Caco-2 (cell line): ENCODE measurements at regions not wholly inside any gene's neighbourhood (a gene's known extent, or its start where the extent isn't known, plus 50 kb on each side); places are given as distances from the start of the nearest gene placed in this dataset.
"Not testable (repeated sequence)": the region's sequence is repeated elsewhere in the genome, so short reads cannot be mapped to it uniquely, and the experiment has no call there.

ENCODE experiments used
- BruUV-seq: library from RNA; stranded (reverse); fragments of 400-500 nt; replicated peaks from 2 replicates; lab custom pipeline; 2021; lab: Mats Ljungman, UMichigan
- CTCF ChIA-PET: fragments of 300-600 bp; sonication (Branson Sonifier 250); formaldehyde crosslinking; loops from one replicate; lab custom pipeline; 2022; ENCODE audit warnings: antibody characterized with exemption; lab: Charles Lee
- POLR2A ChIA-PET: fragments of 300-600 bp; sonication (Branson Sonifier 250); formaldehyde crosslinking; loops from one replicate; lab custom pipeline; 2022; ENCODE audit warnings: antibody characterized with exemption; lab: Charles Lee
- DNase-seq, 2 experiments: peaks; one replicate each; pipeline versions ENCODE4 v3.0.0 to v3.0.0-alpha.2; 2020 to 2022
- H3K27me3 ChIP-seq: replicated peaks from 2 replicates; pipeline ENCODE4 v1.6.0; 2011; ENCODE audit warnings: low read length; ENCODE audit not compliant: control insufficient read depth, insufficient read depth
- H3K36me3 ChIP-seq: 2 replicates; pipeline ENCODE4 v1.5.1; 2011; ENCODE audit warnings: low read length; ENCODE audit not compliant: control insufficient read depth, insufficient read depth
- H3K4me1 ChIP-seq: fragments of 250-450 bp; sonication (Bioruptor Pico); 2 replicates; pipeline ENCODE4 v1.5.1; 2020; ENCODE audit warnings: mild to moderate bottlenecking
- H3K4me3 ChIP-seq: 2 replicates; pipeline ENCODE4 v1.5.1; 2011; ENCODE audit warnings: low read depth, mild to moderate bottlenecking, control low read depth, low read length
- H3K9me3 ChIP-seq: fragments of 250-450 bp; sonication (Bioruptor Pico); 2 replicates; pipeline ENCODE4 v1.5.1; 2020; ENCODE audit warnings: mild to moderate bottlenecking, moderate library complexity
- H3K27ac Mint-ChIP-seq: one replicate; pipeline ENCODE4 v1.8.0; 2022; ENCODE audit warnings: mixed read lengths; ENCODE audit not compliant: unreplicated experiment
- H3K27me3 Mint-ChIP-seq: one replicate; pipeline ENCODE4 v1.8.0; 2022; ENCODE audit warnings: mixed read lengths; ENCODE audit not compliant: insufficient read depth, unreplicated experiment
- H3K36me3 Mint-ChIP-seq: one replicate; pipeline ENCODE4 v1.8.0; 2022; ENCODE audit warnings: mild to moderate bottlenecking, mixed read lengths; ENCODE audit not compliant: insufficient read depth, unreplicated experiment
- H3K4me1 Mint-ChIP-seq: one replicate; pipeline ENCODE4 v1.8.0; 2022; ENCODE audit warnings: low read depth, mixed read lengths; ENCODE audit not compliant: unreplicated experiment
- H3K4me3 Mint-ChIP-seq: one replicate; pipeline ENCODE4 v1.8.0; 2022; ENCODE audit warnings: mild to moderate bottlenecking, moderate library complexity, mixed read lengths; ENCODE audit not compliant: unreplicated experiment
- H3K9me3 Mint-ChIP-seq: one replicate; pipeline ENCODE4 v1.8.0; 2022; ENCODE audit warnings: mixed read lengths; ENCODE audit not compliant: unreplicated experiment
- intact Hi-C: fragments of 100-400 bp; cut with micrococcal nuclease; formaldehyde crosslinking; loops from one replicate; pipeline ENCODE4 v1.10.0; 2022; ENCODE audit not compliant: unreplicated experiment
- TF ChIP-seq, protein P1 (sequence below), 2 experiments: fragments of 200-600 bp in 1 of 2; IDR thresholded peaks; 1 replicate in 1 of 2; 2 replicates in 1 of 2; pipeline versions ENCODE4 v1.5.1 to v1.8.0; 2011 to 2022; ENCODE audit warnings: antibody characterized with exemption in 1 of 2, control low read depth in 1 of 2, inconsistent platforms in 1 of 2, low read depth in 1 of 2, low read length in 1 of 2, mild to moderate bottlenecking in 1 of 2, moderate library complexity in 1 of 2; ENCODE audit not compliant: insufficient read depth in 1 of 2, severe bottlenecking in 1 of 2, unreplicated experiment in 1 of 2

DNA sequence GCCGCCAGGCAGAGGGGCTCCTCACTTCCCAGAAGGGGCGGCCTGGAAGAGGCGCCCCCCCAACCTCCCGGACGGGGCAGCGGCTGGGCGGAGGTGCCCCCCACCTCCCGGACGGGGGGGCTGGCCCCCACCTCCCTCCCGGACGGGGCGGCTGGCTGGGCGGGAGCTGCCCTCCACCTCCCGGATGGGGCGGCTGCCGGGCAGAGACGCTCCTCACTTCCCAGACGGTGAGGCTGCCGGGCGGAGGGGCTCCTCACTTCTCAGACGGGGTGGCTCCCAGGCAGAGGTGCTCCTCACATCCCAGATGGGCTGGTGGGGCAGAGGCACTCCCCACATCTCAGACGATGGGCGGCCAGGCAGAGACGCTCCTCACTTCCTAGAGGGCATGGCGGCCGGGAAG is 389.7 kb upstream of the EYS start:
- ChIA-PET POLR2A (no interaction called here), CTCF (no interaction called here)
- Histone ChIP-seq H3K27me3 (no peaks in the 10 kb centered on the region), H3K4me1 (no peaks in the 10 kb centered on the region), H3K36me3 (no peaks in the 10 kb centered on the region), H3K4me3 (no peak overlapping the region), H3K9me3 (no peaks in the 10 kb centered on the region)
- intact Hi-C loops: no loop called here
- TF ChIP-seq, protein P1, sequence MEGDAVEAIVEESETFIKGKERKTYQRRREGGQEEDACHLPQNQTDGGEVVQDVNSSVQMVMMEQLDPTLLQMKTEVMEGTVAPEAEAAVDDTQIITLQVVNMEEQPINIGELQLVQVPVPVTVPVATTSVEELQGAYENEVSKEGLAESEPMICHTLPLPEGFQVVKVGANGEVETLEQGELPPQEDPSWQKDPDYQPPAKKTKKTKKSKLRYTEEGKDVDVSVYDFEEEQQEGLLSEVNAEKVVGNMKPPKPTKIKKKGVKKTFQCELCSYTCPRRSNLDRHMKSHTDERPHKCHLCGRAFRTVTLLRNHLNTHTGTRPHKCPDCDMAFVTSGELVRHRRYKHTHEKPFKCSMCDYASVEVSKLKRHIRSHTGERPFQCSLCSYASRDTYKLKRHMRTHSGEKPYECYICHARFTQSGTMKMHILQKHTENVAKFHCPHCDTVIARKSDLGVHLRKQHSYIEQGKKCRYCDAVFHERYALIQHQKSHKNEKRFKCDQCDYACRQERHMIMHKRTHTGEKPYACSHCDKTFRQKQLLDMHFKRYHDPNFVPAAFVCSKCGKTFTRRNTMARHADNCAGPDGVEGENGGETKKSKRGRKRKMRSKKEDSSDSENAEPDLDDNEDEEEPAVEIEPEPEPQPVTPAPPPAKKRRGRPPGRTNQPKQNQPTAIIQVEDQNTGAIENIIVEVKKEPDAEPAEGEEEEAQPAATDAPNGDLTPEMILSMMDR (IDR thresholded peaks at IDR 0.05; ENCODE audit: insufficient read depth in 1 of 2, low read depth in 1 of 2, low read length in 1 of 2, severe bottlenecking in 1 of 2, unreplicated experiment in 1 of 2): no peak
- no TSS peak for BruUV-seq
- H3K36me3 Mint-ChIP-seq: no peaks in the 10 kb centered on the region
- H3K4me3 Mint-ChIP-seq: no peak overlapping the region
- DNase-seq: no peak
- no peak overlapping the region for H3K27ac Mint-ChIP-seq
- H3K4me1 Mint-ChIP-seq: no peaks in the 10 kb centered on the region
- no peaks in the 10 kb centered on the region for H3K27me3 Mint-ChIP-seq
- H3K9me3 Mint-ChIP-seq: no peaks in the 10 kb centered on the region

DNA sequence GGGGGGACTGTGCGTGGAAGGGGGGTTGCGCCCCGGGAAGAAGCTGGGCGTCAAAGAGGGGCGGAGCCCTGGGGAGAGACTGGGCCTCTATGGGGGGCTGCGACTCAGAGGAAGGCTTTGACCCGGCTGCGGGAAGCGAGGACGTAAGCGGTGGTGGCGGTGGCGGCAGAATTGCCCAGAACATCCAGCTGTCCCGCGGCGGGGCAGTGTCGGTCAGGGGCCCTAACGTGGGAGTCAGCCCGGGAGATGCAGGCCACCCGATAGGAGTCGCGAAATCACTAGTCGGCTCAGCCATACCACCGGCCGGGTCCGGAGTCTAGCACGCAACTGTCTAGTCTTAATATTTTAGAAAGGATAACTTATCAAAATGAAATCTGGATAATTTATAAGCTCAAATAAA is 387.6 kb upstream of the EYS start:
- intact Hi-C loops: no loop called here
- H3K4me3 Mint-ChIP-seq: no peak overlapping the region
- no peaks in the 10 kb centered on the region for H3K36me3 Mint-ChIP-seq
- H3K4me3 ChIP-seq: no peak overlapping the region
- H3K4me1 Mint-ChIP-seq: no peaks in the 10 kb centered on the region
- no peaks in the 10 kb centered on the region for H3K27me3 Mint-ChIP-seq
- DNase-seq: no peak
- no peaks in the 10 kb centered on the region for H3K36me3 ChIP-seq
- no peaks in the 10 kb centered on the region for H3K9me3 ChIP-seq
- BruUV-seq: no TSS peak
- CTCF ChIA-PET: no interaction called here
- POLR2A ChIA-PET: no interaction called here
- no peaks in the 10 kb centered on the region for H3K4me1 ChIP-seq
- TF ChIP-seq, protein P1 (IDR thresholded peaks at IDR 0.05; ENCODE audit: insufficient read depth in 1 of 2, low read depth in 1 of 2, low read length in 1 of 2, severe bottlenecking in 1 of 2, unreplicated experiment in 1 of 2): no peak
- H3K9me3 Mint-ChIP-seq: no peaks in the 10 kb centered on the region
- no peaks in the 10 kb centered on the region for H3K27me3 ChIP-seq
- no peak overlapping the region for H3K27ac Mint-ChIP-seq

DNA sequence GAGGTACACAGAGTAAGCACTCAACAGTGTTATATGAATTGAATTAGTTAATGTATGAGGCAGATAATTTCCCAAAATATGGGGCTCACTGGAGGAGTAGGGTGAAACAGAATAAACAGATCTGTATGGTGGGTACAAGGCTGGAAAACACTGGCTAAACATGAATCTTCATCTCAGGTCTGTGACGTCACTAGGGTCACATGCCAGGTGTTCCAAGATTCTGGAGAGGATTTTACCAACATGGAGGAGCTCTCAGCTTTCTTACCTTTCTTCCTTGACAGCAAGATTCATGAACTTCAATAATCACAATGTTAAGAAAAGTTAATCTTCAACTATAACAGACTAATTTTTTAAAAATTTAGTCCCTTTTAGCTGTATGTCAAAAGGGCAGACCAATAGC is 385.3 kb upstream of the EYS start:
- not testable (repeated sequence) for BruUV-seq

DNA sequence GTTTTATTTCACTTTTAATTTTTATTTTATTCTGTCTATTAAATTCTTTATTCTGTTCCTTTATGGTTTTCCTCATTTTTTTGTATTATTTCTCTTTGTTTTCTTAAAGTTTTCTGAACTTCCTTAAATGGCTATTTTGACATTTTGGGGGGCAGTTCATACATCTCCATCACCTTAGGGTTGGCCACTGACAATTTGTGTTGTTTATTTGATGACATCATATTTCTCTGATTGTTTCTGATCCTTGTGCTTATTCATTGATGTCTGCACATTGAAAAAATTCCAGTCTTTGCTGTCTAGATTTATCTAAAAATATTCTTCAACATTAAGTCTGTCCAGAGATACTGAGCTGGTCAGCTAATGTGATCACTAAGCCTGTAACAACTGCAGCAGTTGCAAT is 379.5 kb upstream of the EYS start:
- intact Hi-C loops: no loop called here
- no TSS peak for BruUV-seq

More for the DNA sequence above, 385.3 kb upstream of the EYS start:
- H3K27ac Mint-ChIP-seq, intact Hi-C loops, POLR2A ChIA-PET, H3K4me1 ChIP-seq, H3K27me3 ChIP-seq, H3K27me3 Mint-ChIP-seq, H3K4me3 ChIP-seq, H3K36me3 ChIP-seq, H3K9me3 ChIP-seq, CTCF ChIA-PET, H3K36me3 Mint-ChIP-seq, DNase-seq, H3K4me1 Mint-ChIP-seq, H3K4me3 Mint-ChIP-seq: not testable (repeated sequence)
- peaks cover 17% of the 10 kb centered on the region for H3K9me3 Mint-ChIP-seq

More for the DNA sequence above, 379.5 kb upstream of the EYS start:
- TF ChIP-seq, protein P1 (IDR thresholded peaks at IDR 0.05; ENCODE audit: insufficient read depth in 1 of 2, low read depth in 1 of 2, low read length in 1 of 2, severe bottlenecking in 1 of 2, unreplicated experiment in 1 of 2): no peak
- H3K36me3 ChIP-seq: no peaks in the 10 kb centered on the region
- no peaks in the 10 kb centered on the region for H3K36me3 Mint-ChIP-seq
- H3K4me1 Mint-ChIP-seq: no peaks in the 10 kb centered on the region
- no peaks in the 10 kb centered on the region for H3K9me3 ChIP-seq
- no peaks in the 10 kb centered on the region for H3K27me3 Mint-ChIP-seq
- ChIA-PET POLR2A (no interaction called here), CTCF (no interaction called here)
- H3K4me3 ChIP-seq: no peak overlapping the region
- no peaks in the 10 kb centered on the region for H3K27me3 ChIP-seq
- no peak for DNase-seq
- peaks cover 43% of the 10 kb centered on the region for H3K9me3 Mint-ChIP-seq
- no peak overlapping the region for H3K27ac Mint-ChIP-seq
- H3K4me3 Mint-ChIP-seq: no peak overlapping the region
- no peaks in the 10 kb centered on the region for H3K4me1 ChIP-seq
